BLaER1 treated with 17β-estradiol and CSF1 and Interleukin-3, amounts not matched to agents 10 nM and 100 nM (cell line): ENCODE measurements at regions not wholly inside any gene's neighbourhood (a gene's known extent, or its start where the extent isn't known, plus 50 kb on each side); places are given as distances from the start of the nearest gene placed in this dataset.

Experiments
- H3K27ac ChIP-seq, 11 experiments: shearing (Covaris generic); formaldehyde crosslinking; 2 replicates each; pipeline ENCODE4 v1.8.1; 2022
- H3K27me3 ChIP-seq, 11 experiments: shearing (Covaris generic); formaldehyde crosslinking; 2 replicates each; pipeline ENCODE4 v1.8.1; 2022
- H3K36me3 ChIP-seq, 11 experiments: shearing (Covaris generic); formaldehyde crosslinking; 2 replicates each; pipeline ENCODE4 v1.8.1; 2022
- H3K4me1 ChIP-seq, 10 experiments: shearing (Covaris generic); formaldehyde crosslinking; 2 replicates each; pipeline ENCODE4 v1.8.1; 2022
- H3K4me2 ChIP-seq, 11 experiments: shearing (Covaris generic); formaldehyde crosslinking; 2 replicates each; pipeline ENCODE4 v1.8.1; 2022
- H3K4me3 ChIP-seq, 10 experiments: shearing (Covaris generic); formaldehyde crosslinking; 2 replicates each; pipeline ENCODE4 v1.8.1; 2022
- H3K9ac ChIP-seq, 11 experiments: shearing (Covaris generic); formaldehyde crosslinking; 2 replicates each; pipeline ENCODE4 v1.8.1; 2022
- H3K9me3 ChIP-seq, 11 experiments: shearing (Covaris generic); formaldehyde crosslinking; replicated peaks in 1 of 11; 2 replicates each; pipeline ENCODE4 v1.8.1; 2022
- H4K20me1 ChIP-seq, 11 experiments: shearing (Covaris generic); formaldehyde crosslinking; 2 replicates each; pipeline ENCODE4 v1.8.1; 2022
- Cebpa-rat ChIP-seq, 11 experiments: shearing (Covaris generic); IDR thresholded peaks; 2 replicates each; pipeline ENCODE4 v1.8.1; 2022

DNA sequence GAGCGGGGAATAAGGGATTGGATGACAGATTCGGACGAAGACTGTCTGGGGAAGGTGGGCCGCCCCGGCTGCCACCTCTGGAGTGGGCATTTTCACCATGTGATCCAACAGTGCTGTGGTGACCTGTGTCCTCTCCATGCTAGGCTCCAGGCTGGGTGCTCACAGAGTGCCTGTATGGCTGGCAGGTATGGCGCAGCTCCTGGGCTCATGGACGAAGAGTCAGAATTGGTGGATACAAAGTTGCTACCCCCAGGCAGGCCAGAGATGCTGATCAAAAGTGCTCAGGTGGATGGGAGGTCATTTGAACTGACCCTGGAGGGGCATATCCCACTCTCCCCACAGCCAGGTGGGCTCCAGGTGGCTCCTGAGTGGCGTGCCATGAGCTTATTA lies 111.3 kb upstream of the UQCRFS1 start:
- H3K4me3 ChIP-seq = no peak overlapping the region
- H3K9ac ChIP-seq = no peak overlapping the region
- H3K4me1 ChIP-seq = no peaks in the 10 kb centered on the region
- H3K27ac ChIP-seq = no peak overlapping the region
- no peaks in the 10 kb centered on the region; a peak in 1 of 22 replicates for H4K20me1 ChIP-seq
- no peaks in the 10 kb centered on the region; a peak in 1 of 22 replicates for H3K27me3 ChIP-seq
- TF ChIP-seq Cebpa-rat (IDR thresholded peaks at IDR 0.05) = no peak
- no peak overlapping the region for H3K4me2 ChIP-seq
- H3K9me3 ChIP-seq = peaks cover 0 to 18% (median 10%) of the 10 kb centered on the region in 11 experiments; a peak in 14 of 22 replicates
- H3K36me3 ChIP-seq = no peaks in the 10 kb centered on the region

DNA sequence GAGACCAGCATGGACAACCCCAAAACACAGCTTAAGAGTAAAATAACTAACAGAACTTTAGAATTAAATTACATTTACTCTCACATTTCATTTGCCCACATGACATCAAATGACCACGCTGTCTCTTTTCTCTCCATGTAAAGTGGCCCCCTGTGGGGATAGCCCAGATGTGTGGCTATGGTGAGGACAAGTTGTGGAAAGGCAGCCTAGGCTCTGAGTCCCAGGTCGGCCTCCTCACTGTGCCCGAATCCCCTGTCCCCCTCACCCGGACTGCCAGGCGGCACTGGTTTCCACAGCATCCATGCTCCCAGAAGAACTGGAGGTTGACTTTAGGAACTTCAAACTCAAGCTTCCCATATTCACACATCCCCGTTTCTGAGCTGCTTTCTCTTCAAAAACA lies 111.8 kb upstream of the UQCRFS1 start:
- Histone ChIP-seq H3K27me3 (no peaks in the 10 kb centered on the region; a peak in 1 of 22 replicates), H3K36me3 (no peaks in the 10 kb centered on the region), H3K27ac (no peak overlapping the region), H3K9me3 (peaks cover 0 to 19% (median 13%) of the 10 kb centered on the region in 11 experiments; a peak in 17 of 22 replicates), H3K4me3 (no peak overlapping the region), H3K4me2 (no peak overlapping the region), H3K4me1 (no peaks in the 10 kb centered on the region), H4K20me1 (no peaks in the 10 kb centered on the region; a peak in 1 of 22 replicates), H3K9ac (no peak overlapping the region)
- no peak for TF ChIP-seq Cebpa-rat (IDR thresholded peaks at IDR 0.05)

GRCh38 chr19:29325241-29325975 lies 112.5 kb upstream of the UQCRFS1 start:
- TF ChIP-seq Cebpa-rat (IDR thresholded peaks at IDR 0.05) = no peak
- no peak overlapping the region for H3K4me2 ChIP-seq
- H3K27ac ChIP-seq = no peak overlapping the region
- no peaks in the 10 kb centered on the region; a peak in 1 of 22 replicates for H3K27me3 ChIP-seq
- H3K4me3 ChIP-seq = no peak overlapping the region
- H3K4me1 ChIP-seq = no peaks in the 10 kb centered on the region
- no peaks in the 10 kb centered on the region; a peak in 1 of 22 replicates for H4K20me1 ChIP-seq
- H3K9me3 ChIP-seq = peaks cover 0 to 26% (median 13%) of the 10 kb centered on the region in 11 experiments; a peak in 18 of 22 replicates
- no peaks in the 10 kb centered on the region for H3K36me3 ChIP-seq
- no peak overlapping the region for H3K9ac ChIP-seq

- Histone ChIP-seq H3K9me3 (peaks cover 0 to 29% (median 13%) of the 10 kb centered on the region in 11 experiments; a peak in 18 of 22 replicates), H3K36me3 (no peaks in the 10 kb centered on the region), H3K27me3 (no peaks in the 10 kb centered on the region; a peak in 1 of 22 replicates), H3K4me3 (no peak overlapping the region), H3K4me1 (no peaks in the 10 kb centered on the region), H3K4me2 (no peak overlapping the region), H4K20me1 (no peaks in the 10 kb centered on the region; a peak in 1 of 22 replicates), H3K27ac (no peak overlapping the region), H3K9ac (no peak overlapping the region)
- TF ChIP-seq Cebpa-rat (IDR thresholded peaks at IDR 0.05) = no peak
Observed at GRCh38 chr19:29326351-29326750, 113.4 kb upstream of the UQCRFS1 start.

GRCh38 chr19:29326849-29327840 lies 114.2 kb upstream of the UQCRFS1 start:
- H3K4me2 ChIP-seq = no peak overlapping the region
- no peak overlapping the region for H3K27ac ChIP-seq
- H3K4me1 ChIP-seq = no peaks in the 10 kb centered on the region
- H3K9ac ChIP-seq = no peak overlapping the region
- peaks cover 0 to 29% (median 13%) of the 10 kb centered on the region in 11 experiments; a peak in 18 of 22 replicates for H3K9me3 ChIP-seq
- no peaks in the 10 kb centered on the region; a peak in 1 of 22 replicates for H4K20me1 ChIP-seq
- H3K27me3 ChIP-seq = no peaks in the 10 kb centered on the region
- no peaks in the 10 kb centered on the region for H3K36me3 ChIP-seq
- no peak for TF ChIP-seq Cebpa-rat (IDR thresholded peaks at IDR 0.05)
- H3K4me3 ChIP-seq = no peak overlapping the region

GRCh38 chr19:29328586-29328985 lies 115.6 kb upstream of the UQCRFS1 start:
- Histone ChIP-seq H3K4me2 (no peak overlapping the region), H3K27me3 (no peaks in the 10 kb centered on the region), H3K27ac (no peak overlapping the region), H3K9ac (no peak overlapping the region), H3K4me3 (no peak overlapping the region), H3K4me1 (no peaks in the 10 kb centered on the region), H3K36me3 (no peaks in the 10 kb centered on the region), H4K20me1 (no peaks in the 10 kb centered on the region; a peak in 1 of 22 replicates), H3K9me3 (peaks cover 0 to 29% (median 13%) of the 10 kb centered on the region in 11 experiments; a peak in 18 of 22 replicates)
- TF ChIP-seq Cebpa-rat (IDR thresholded peaks at IDR 0.05) = no peak

GRCh38 chr19:29329460-29330134 lies 116.6 kb upstream of the UQCRFS1 start:
- Histone ChIP-seq H3K9me3 (peaks cover 0 to 29% (median 13%) of the 10 kb centered on the region in 11 experiments; a peak in 18 of 22 replicates), H3K4me1 (no peaks in the 10 kb centered on the region), H3K4me2 (no peak overlapping the region), H3K27me3 (no peaks in the 10 kb centered on the region), H3K4me3 (no peak overlapping the region), H4K20me1 (no peaks in the 10 kb centered on the region), H3K36me3 (no peaks in the 10 kb centered on the region), H3K9ac (no peak overlapping the region), H3K27ac (no peak overlapping the region)
- TF ChIP-seq Cebpa-rat (IDR thresholded peaks at IDR 0.05) = no peak

- Histone ChIP-seq H3K4me2 (no peak overlapping the region), H3K9me3 (peaks cover 0 to 15% (median 4%) of the 10 kb centered on the region in 11 experiments; a peak in 15 of 22 replicates), H4K20me1 (no peaks in the 10 kb centered on the region), H3K4me1 (peaks cover 0 to 11% (median 0%) of the 10 kb centered on the region in 10 experiments; a peak in 2 of 20 replicates), H3K4me3 (no peak overlapping the region), H3K27me3 (no peaks in the 10 kb centered on the region; a peak in 1 of 22 replicates), H3K27ac (no peak overlapping the region), H3K36me3 (no peaks in the 10 kb centered on the region), H3K9ac (no peak overlapping the region)
- no peak for TF ChIP-seq Cebpa-rat (IDR thresholded peaks at IDR 0.05)
Observed at GRCh38 chr19:29336425-29336824, 123.5 kb upstream of the UQCRFS1 start.
